ENCODE measurements at regions not wholly inside any gene's neighbourhood (a gene's known extent, or its start where the extent isn't known, plus 50 kb on each side); places are given as distances from the start of the nearest gene placed in this dataset.
"Not testable (repeated sequence)": the region's sequence is repeated elsewhere in the genome, so short reads cannot be mapped to it uniquely, and the experiment has no call there.

- POLR2A ChIA-PET; H3K27me3 Mint-ChIP-seq; H3K4me1 Mint-ChIP-seq (ENCODE audit: low read depth); H3K36me3 Mint-ChIP-seq; H3K27ac Mint-ChIP-seq; intact Hi-C loops (cut with micrococcal nuclease); DNase-seq; CTCF ChIA-PET; H3K9me3 Mint-ChIP-seq; H3K4me3 Mint-ChIP-seq: not testable (repeated sequence)
Observed at GRCh38 chr2:59157908-59158307, 916.8 kb upstream of the FANCL start.

DNA sequence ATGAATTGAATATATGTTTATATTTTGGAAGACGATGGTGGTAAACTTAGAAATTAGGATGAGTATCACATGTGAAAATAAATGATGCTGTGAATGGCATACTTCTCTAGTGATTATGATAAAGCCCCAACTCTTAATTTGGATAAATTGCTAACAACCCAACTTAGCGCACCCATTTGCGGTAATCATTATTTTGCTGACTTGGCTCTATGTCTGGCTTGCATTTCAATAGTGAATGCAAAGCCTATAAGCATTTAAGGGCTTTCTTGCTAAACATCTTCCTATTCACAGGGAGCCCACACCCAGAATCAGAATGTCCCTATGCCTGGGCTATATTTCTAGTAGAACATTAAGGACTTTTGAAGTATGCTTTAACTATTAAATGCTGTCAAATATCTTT, 910.7 kb upstream of the FANCL start:
- intact Hi-C loops (cut with micrococcal nuclease): no loop called here
- DNase-seq: no peak
- H3K36me3 Mint-ChIP-seq: no peaks in the 10 kb centered on the region
- POLR2A ChIA-PET: no interaction called here
- H3K9me3 Mint-ChIP-seq: no peaks in the 10 kb centered on the region
- H3K27ac Mint-ChIP-seq: no peak overlapping the region
- H3K4me3 Mint-ChIP-seq: no peak overlapping the region
- no peaks in the 10 kb centered on the region for H3K4me1 Mint-ChIP-seq (ENCODE audit: low read depth)
- CTCF ChIA-PET: no interaction called here
- H3K27me3 Mint-ChIP-seq: no peaks in the 10 kb centered on the region

GRCh38 chr2:59150217-59150849, 909.2 kb upstream of the FANCL start:
- intact Hi-C loops (cut with micrococcal nuclease): no loop called here
- POLR2A ChIA-PET: no interaction called here
- Mint-ChIP-seq H3K4me3 (no peak overlapping the region), H3K4me1 (ENCODE audit: low read depth) (no peaks in the 10 kb centered on the region), H3K27ac (no peak overlapping the region), H3K27me3 (no peaks in the 10 kb centered on the region), H3K9me3 (no peaks in the 10 kb centered on the region), H3K36me3 (no peaks in the 10 kb centered on the region)
- CTCF ChIA-PET: no interaction called here
- no peak for DNase-seq

DNA sequence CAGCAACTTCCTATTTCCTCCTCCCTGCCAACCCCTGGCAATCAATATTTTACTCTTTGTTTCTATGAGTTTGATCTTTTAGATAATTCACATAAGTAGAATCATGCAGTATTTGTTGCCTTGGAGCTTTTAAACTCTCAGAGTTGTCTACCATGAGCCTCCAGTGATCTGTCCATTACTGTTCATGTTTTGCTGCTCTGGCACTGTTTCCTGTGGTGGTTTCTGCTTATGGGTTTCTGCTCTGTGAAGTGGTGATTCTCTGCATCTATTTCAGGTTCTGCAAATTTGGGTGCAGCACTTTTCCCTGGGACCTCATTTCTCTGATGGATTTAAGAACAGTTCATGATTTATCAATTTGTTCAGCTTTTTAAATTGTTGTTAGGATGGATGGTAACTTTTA, 908.1 kb upstream of the FANCL start:
- Mint-ChIP-seq H3K9me3 (no peaks in the 10 kb centered on the region), H3K36me3 (no peaks in the 10 kb centered on the region), H3K4me3 (no peak overlapping the region), H3K4me1 (ENCODE audit: low read depth) (no peaks in the 10 kb centered on the region), H3K27ac (no peak overlapping the region), H3K27me3 (no peaks in the 10 kb centered on the region)
- intact Hi-C loops (cut with micrococcal nuclease): no loop called here
- CTCF ChIA-PET: no interaction called here
- POLR2A ChIA-PET: no interaction called here
- no peak for DNase-seq

DNA sequence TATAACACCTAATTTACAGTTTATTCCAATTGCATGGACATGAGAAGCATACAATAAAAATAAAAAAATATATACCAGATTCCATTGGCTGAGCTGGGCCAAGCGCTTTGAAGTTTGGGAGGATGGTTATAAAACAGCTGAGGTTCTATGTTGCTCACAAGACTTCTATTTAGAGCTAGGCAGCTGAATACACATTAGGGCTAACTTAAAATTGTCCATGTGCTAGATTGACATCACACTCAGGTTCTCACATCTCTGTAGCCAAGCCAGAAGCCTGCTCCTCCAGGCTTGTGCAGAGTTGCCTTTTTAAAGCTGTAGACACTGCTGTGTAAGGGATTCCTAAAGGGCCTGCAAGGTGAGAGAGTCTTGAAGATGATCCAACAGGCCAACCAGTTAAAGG, 871.1 kb upstream of the FANCL start:
- intact Hi-C loops (cut with micrococcal nuclease): no loop called here
- H3K4me3 Mint-ChIP-seq: no peak overlapping the region
- ChIA-PET POLR2A (no interaction called here), CTCF (no interaction called here)
- H3K4me1 Mint-ChIP-seq (ENCODE audit: low read depth): no peaks in the 10 kb centered on the region
- no peak overlapping the region for H3K27ac Mint-ChIP-seq
- no peaks in the 10 kb centered on the region for H3K36me3 Mint-ChIP-seq
- no peaks in the 10 kb centered on the region for H3K9me3 Mint-ChIP-seq
- DNase-seq: no peak
- H3K27me3 Mint-ChIP-seq: no peaks in the 10 kb centered on the region

DNA sequence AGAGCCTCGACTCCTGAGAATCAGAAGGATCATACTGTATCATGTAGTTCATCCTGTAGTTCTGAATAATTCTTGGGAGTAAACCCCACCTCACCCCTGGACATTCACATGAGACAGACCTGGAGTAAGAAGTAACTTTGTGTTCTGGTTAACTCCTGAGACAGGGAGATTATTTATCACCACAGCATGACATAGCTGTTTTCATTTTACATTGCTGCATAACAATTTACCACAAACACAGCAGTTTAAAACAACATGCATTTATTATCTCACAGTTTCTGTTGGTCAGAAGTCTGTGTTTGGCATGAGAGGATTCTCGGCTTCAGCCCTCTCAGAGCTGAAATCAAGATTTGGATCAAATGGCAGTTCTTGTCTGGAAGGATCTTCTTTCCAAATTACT, 855.8 kb upstream of the FANCL start:
- intact Hi-C loops (cut with micrococcal nuclease): no loop called here
- no peaks in the 10 kb centered on the region for H3K27me3 Mint-ChIP-seq
- H3K4me1 Mint-ChIP-seq (ENCODE audit: low read depth): no peaks in the 10 kb centered on the region
- no peaks in the 10 kb centered on the region for H3K36me3 Mint-ChIP-seq
- no peak overlapping the region for H3K4me3 Mint-ChIP-seq
- ChIA-PET POLR2A (no interaction called here), CTCF (no interaction called here)
- DNase-seq: no peak
- H3K9me3 Mint-ChIP-seq: peaks cover 19% of the 10 kb centered on the region
- no peak overlapping the region for H3K27ac Mint-ChIP-seq

- POLR2A ChIA-PET: no interaction called here
- Mint-ChIP-seq H3K9me3 (peaks cover 10% of the 10 kb centered on the region), H3K4me3 (no peak overlapping the region), H3K36me3 (no peaks in the 10 kb centered on the region), H3K4me1 (ENCODE audit: low read depth) (no peaks in the 10 kb centered on the region), H3K27ac (no peak overlapping the region), H3K27me3 (no peaks in the 10 kb centered on the region)
- CTCF ChIA-PET: no interaction called here
- DNase-seq: no peak
- intact Hi-C loops (cut with micrococcal nuclease): no loop called here
Observed at GRCh38 chr2:59093571-59093970, 852.4 kb upstream of the FANCL start.

DNA sequence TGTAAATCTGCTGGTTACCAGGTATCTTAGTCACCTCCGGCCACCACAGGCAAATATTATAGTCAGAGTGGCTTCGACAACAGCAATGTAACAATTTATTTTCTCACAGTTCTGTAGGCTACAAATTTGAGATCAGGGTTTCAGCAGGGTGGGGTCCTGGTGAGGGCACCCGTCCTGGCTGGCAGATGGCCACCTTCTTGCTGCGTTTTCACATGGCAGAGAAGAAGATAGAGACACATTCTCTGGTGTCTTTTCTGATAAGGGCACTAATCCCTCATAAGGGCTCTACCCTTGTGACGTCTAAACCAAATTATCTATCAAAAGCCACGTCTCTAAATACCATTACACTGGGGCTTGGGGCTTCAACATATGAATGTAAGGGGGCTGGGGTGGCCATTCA, 843.2 kb upstream of the FANCL start:
- Mint-ChIP-seq H3K27ac (no peak overlapping the region), H3K4me3 (no peak overlapping the region), H3K9me3 (peaks cover 2% of the 10 kb centered on the region), H3K27me3 (no peaks in the 10 kb centered on the region), H3K4me1 (ENCODE audit: low read depth) (no peaks in the 10 kb centered on the region), H3K36me3 (no peaks in the 10 kb centered on the region)
- intact Hi-C loops (cut with micrococcal nuclease): no loop called here
- ChIA-PET CTCF (no interaction called here), POLR2A (no interaction called here)
- DNase-seq: no peak

GRCh38 chr2:59083075-59083828, 842.1 kb upstream of the FANCL start:
- H3K9me3 Mint-ChIP-seq: peaks cover 2% of the 10 kb centered on the region
- H3K4me3 Mint-ChIP-seq: no peak overlapping the region
- POLR2A ChIA-PET: no interaction called here
- CTCF ChIA-PET: no interaction called here
- H3K36me3 Mint-ChIP-seq: no peaks in the 10 kb centered on the region
- DNase-seq: no peak
- intact Hi-C loops (cut with micrococcal nuclease): no loop called here
- no peak overlapping the region for H3K27ac Mint-ChIP-seq
- H3K4me1 Mint-ChIP-seq (ENCODE audit: low read depth): no peaks in the 10 kb centered on the region
- H3K27me3 Mint-ChIP-seq: no peaks in the 10 kb centered on the region

DNA sequence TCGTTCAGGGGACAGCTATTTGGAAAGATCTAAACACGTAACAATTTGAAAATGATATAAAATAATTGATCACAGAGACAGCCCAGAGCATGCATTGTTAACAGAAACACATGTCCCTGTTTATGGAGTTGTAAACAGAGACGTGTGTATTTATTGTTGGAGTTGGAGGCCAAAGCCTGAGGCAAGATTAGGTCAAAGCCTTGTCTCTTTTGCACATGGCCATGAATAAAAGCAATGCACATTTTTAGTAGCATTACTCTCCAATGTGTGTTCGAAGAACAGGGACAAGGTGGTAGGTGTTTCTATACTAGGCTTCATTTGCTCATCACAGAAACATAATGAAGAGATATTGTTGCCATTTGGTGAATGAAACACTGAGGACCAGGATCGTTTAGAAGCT, 841.5 kb upstream of the FANCL start:
- Mint-ChIP-seq H3K9me3 (peaks cover 2% of the 10 kb centered on the region), H3K4me3 (no peak overlapping the region), H3K36me3 (no peaks in the 10 kb centered on the region), H3K27me3 (no peaks in the 10 kb centered on the region), H3K27ac (no peak overlapping the region), H3K4me1 (ENCODE audit: low read depth) (no peaks in the 10 kb centered on the region)
- CTCF ChIA-PET: no interaction called here
- no peak for DNase-seq
- POLR2A ChIA-PET: no interaction called here
- intact Hi-C loops (cut with micrococcal nuclease): no loop called here

DNA sequence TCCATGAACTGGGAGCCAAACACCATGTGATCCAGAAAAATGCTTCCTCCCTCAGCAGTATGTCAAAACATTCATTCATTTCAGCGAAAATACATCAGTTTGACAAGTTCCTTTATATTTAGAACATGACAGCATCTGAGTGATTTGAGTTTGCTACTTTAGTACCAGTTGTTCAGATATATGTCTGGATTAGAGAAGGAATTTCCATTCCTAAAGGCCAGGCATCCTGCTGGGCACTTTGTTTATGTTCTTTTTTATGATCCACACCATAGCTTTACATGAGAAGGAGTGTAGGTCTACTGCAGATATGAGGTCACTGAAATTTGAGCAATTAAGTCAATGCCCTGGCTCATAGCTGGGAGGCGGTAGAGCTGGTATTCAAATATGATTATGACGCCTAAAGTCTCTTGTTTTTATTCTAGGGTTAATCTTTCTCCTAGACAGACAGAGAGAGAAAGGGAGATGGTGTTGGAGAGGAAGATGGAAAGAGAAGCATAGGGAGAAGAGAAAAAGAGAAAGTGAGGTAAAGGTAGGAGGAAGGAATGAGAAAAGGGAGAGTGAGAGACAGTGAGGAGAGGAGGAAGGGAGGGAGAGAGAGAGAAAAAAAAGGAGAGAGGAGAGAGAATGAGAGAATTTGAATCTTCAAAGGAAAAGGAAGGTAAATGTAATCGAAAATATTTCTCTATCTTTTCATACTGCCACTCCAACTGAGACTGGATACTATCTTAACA, 839.5 kb upstream of the FANCL start:
- no peaks in the 10 kb centered on the region for H3K36me3 Mint-ChIP-seq
- no peaks in the 10 kb centered on the region for H3K9me3 Mint-ChIP-seq
- ChIA-PET POLR2A (no interaction called here), CTCF (no interaction called here)
- DNase-seq: no peak
- no peaks in the 10 kb centered on the region for H3K4me1 Mint-ChIP-seq (ENCODE audit: low read depth)
- no peak overlapping the region for H3K4me3 Mint-ChIP-seq
- intact Hi-C loops (cut with micrococcal nuclease): no loop called here
- no peaks in the 10 kb centered on the region for H3K27me3 Mint-ChIP-seq
- no peak overlapping the region for H3K27ac Mint-ChIP-seq

DNA sequence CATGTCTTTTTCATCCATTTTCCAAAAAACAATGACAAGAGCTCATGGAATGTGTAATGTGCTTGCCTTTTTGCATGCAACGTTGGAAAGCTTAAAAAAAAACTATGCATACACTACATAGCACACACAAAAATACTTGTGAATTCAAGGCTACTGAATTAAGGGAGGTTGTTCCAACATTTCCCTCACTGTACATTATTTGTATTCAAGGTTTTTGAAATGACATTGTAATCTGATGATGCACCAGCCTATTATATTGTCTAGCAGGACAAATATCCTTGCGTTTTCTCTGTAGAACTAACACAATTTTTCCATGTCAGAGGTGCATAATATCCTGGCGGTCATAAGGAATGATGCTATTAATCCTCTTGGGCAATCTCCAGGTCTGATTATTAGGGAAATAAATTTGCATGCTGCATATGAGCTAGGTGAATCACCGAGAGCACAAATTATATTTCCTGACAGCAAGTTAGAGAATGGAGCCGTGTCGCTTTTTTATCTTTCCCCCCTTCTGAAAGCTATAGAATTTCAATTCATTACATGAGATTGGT, 836.9 kb upstream of the FANCL start:
- no peaks in the 10 kb centered on the region for H3K9me3 Mint-ChIP-seq
- H3K27me3 Mint-ChIP-seq: no peaks in the 10 kb centered on the region
- no peak for DNase-seq
- intact Hi-C loops (cut with micrococcal nuclease): no loop called here
- no peak overlapping the region for H3K4me3 Mint-ChIP-seq
- ChIA-PET POLR2A (no interaction called here), CTCF (no interaction called here)
- H3K36me3 Mint-ChIP-seq: no peaks in the 10 kb centered on the region
- H3K4me1 Mint-ChIP-seq (ENCODE audit: low read depth): no peaks in the 10 kb centered on the region
- H3K27ac Mint-ChIP-seq: no peak overlapping the region
